ENCODE measurements at regions not wholly inside any gene's neighbourhood (a gene's known extent, or its start where the extent isn't known, plus 50 kb on each side); places are given as distances from the start of the nearest gene placed in this dataset.

- H3K9me3 Mint-ChIP-seq, result peaks cover 11% of the 10 kb centered on the region
- no peaks in the 10 kb centered on the region for H3K36me3 Mint-ChIP-seq (ENCODE audit: low read depth)
Measured at GRCh38 chr12:127900386-127900785, 366.6 kb upstream of the TMEM132C start.

GRCh38 chr12:127903146-127903545 lies 363.8 kb upstream of the TMEM132C start:
- Mint-ChIP-seq H3K36me3 (ENCODE audit: low read depth) (no peaks in the 10 kb centered on the region), H3K9me3 (peaks cover 18% of the 10 kb centered on the region), H3K4me1 (ENCODE audit: low read depth) (no peaks in the 10 kb centered on the region), H3K27ac (no peak overlapping the region), H3K27me3 (ENCODE audit: insufficient read depth) (no peaks in the 10 kb centered on the region), H3K4me3 (no peak overlapping the region)
- intact Hi-C loops (cut with micrococcal nuclease), result no loop called here
- no peak for DNase-seq (ENCODE audit: low spot score)

More at GRCh38 chr12:127900386-127900785, 366.6 kb upstream of the TMEM132C start:
- H3K27ac Mint-ChIP-seq, result no peak overlapping the region
- intact Hi-C loops (cut with micrococcal nuclease), result no loop called here
- no peaks in the 10 kb centered on the region for H3K4me1 Mint-ChIP-seq (ENCODE audit: low read depth)
- no peak overlapping the region for H3K4me3 Mint-ChIP-seq
- no peak for DNase-seq (ENCODE audit: low spot score)
- H3K27me3 Mint-ChIP-seq (ENCODE audit: insufficient read depth), result no peaks in the 10 kb centered on the region

- H3K4me1 Mint-ChIP-seq (ENCODE audit: low read depth), result no peaks in the 10 kb centered on the region
- no peak for DNase-seq (ENCODE audit: low spot score)
- no peaks in the 10 kb centered on the region for H3K27me3 Mint-ChIP-seq (ENCODE audit: insufficient read depth)
- H3K4me3 Mint-ChIP-seq, result no peak overlapping the region
- intact Hi-C loops (cut with micrococcal nuclease), result no loop called here
- no peaks in the 10 kb centered on the region for H3K36me3 Mint-ChIP-seq (ENCODE audit: low read depth)
- H3K9me3 Mint-ChIP-seq, result peaks cover 14% of the 10 kb centered on the region
- no peak overlapping the region for H3K27ac Mint-ChIP-seq
Measured at GRCh38 chr12:127909041-127909440, 357.9 kb upstream of the TMEM132C start.

GRCh38 chr12:127911291-127911690 lies 355.7 kb upstream of the TMEM132C start:
- Mint-ChIP-seq H3K9me3 (peaks cover 14% of the 10 kb centered on the region), H3K27me3 (ENCODE audit: insufficient read depth) (no peaks in the 10 kb centered on the region), H3K4me3 (no peak overlapping the region), H3K27ac (no peak overlapping the region), H3K4me1 (ENCODE audit: low read depth) (no peaks in the 10 kb centered on the region), H3K36me3 (ENCODE audit: low read depth) (no peaks in the 10 kb centered on the region)
- DNase-seq (ENCODE audit: low spot score), result no peak
- intact Hi-C loops (cut with micrococcal nuclease), result no loop called here

DNA sequence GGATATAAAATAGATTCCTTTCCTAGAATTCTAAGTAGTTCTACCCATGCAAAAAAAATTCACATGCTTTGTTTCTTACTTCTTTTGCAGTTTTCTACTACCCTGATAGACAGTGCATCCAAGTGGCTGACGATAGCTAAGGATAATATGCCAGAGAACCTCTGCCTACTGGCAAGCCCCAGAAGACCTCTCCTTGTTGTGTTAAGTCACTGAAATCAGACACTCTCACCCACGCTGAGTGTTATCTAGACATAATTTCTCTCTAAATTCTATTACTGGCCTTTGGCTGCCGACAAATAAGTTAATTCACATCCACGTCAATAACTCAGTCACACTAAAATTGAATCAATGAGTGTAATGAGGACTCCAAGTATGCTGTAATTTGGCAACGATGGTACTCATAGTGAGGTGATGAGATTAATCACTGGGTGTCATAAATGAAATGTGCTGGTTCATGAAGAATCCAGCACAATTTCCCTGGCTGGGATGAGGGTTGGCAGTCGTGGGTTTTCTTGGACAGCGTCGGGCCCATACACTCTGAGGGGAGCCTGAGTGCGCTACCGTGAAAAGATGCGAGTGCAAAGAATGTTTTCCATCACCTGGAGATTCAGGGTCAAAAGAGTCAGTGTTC lies 354.8 kb upstream of the TMEM132C start:
- Mint-ChIP-seq H3K27ac (no peak overlapping the region), H3K4me3 (no peak overlapping the region), H3K9me3 (peaks cover 7% of the 10 kb centered on the region), H3K4me1 (ENCODE audit: low read depth) (no peaks in the 10 kb centered on the region), H3K27me3 (ENCODE audit: insufficient read depth) (no peaks in the 10 kb centered on the region), H3K36me3 (ENCODE audit: low read depth) (no peaks in the 10 kb centered on the region)
- intact Hi-C loops (cut with micrococcal nuclease), result no loop called here
- no peak for DNase-seq (ENCODE audit: low spot score)

GRCh38 chr12:127923501-127923900 lies 343.5 kb upstream of the TMEM132C start:
- no peaks in the 10 kb centered on the region for H3K4me1 Mint-ChIP-seq (ENCODE audit: low read depth)
- H3K27me3 Mint-ChIP-seq (ENCODE audit: insufficient read depth), result no peaks in the 10 kb centered on the region
- no peak overlapping the region for H3K27ac Mint-ChIP-seq
- H3K9me3 Mint-ChIP-seq, result no peaks in the 10 kb centered on the region
- DNase-seq (ENCODE audit: low spot score), result no peak
- no peaks in the 10 kb centered on the region for H3K36me3 Mint-ChIP-seq (ENCODE audit: low read depth)
- no peak overlapping the region for H3K4me3 Mint-ChIP-seq
- intact Hi-C loops (cut with micrococcal nuclease), result no loop called here

DNA sequence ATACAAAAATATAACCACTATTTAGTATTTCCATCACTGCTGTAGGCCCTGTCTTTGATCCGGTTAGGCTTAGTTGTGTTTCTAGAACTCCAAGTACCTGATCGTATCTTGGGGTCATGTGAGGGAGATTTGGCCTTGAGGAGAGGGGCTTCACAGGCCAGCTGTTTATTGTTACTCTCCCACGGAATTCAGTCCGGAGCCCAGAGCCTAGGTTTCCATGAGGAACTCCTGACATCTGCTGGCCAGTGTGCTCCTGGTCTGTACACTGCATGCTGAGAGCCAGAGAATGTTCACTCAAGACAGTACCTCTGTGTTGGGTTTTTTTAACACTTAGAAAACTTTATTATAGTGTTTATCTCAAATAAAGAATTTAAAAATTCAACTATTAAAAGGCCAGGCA lies 341.0 kb upstream of the TMEM132C start:
- Mint-ChIP-seq H3K4me3 (no peak overlapping the region), H3K4me1 (ENCODE audit: low read depth) (no peaks in the 10 kb centered on the region), H3K9me3 (no peaks in the 10 kb centered on the region), H3K27me3 (ENCODE audit: insufficient read depth) (no peaks in the 10 kb centered on the region), H3K27ac (no peak overlapping the region), H3K36me3 (ENCODE audit: low read depth) (no peaks in the 10 kb centered on the region)
- intact Hi-C loops (cut with micrococcal nuclease), result no loop called here
- DNase-seq (ENCODE audit: low spot score), result no peak

DNA sequence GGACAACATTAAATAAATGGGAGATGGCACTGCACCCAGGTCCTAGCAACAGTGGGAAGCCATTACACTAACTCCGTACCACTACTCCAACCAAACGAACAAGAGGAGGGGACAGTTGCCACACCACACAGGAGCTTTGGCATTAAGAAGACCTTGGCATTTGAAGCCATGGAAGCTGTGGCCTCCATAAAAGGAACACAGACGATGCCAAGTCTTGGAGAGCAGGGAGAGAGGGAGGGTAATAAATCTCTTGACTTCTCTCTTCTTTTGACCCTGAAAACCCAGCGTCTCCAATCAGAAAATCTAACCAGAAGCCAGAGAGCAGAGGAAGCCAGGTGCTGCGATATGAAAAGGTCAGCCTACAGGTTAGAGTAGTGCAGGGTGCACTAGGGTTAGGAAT lies 338.8 kb upstream of the TMEM132C start:
- Mint-ChIP-seq H3K36me3 (ENCODE audit: low read depth) (no peaks in the 10 kb centered on the region), H3K4me1 (ENCODE audit: low read depth) (no peaks in the 10 kb centered on the region), H3K27ac (no peak overlapping the region), H3K9me3 (no peaks in the 10 kb centered on the region), H3K4me3 (no peak overlapping the region), H3K27me3 (ENCODE audit: insufficient read depth) (no peaks in the 10 kb centered on the region)
- DNase-seq (ENCODE audit: low spot score), result no peak
- intact Hi-C loops (cut with micrococcal nuclease), result no loop called here

GRCh38 chr12:127928615-127929571 lies 338.1 kb upstream of the TMEM132C start:
- Mint-ChIP-seq H3K4me1 (ENCODE audit: low read depth) (no peaks in the 10 kb centered on the region), H3K27me3 (ENCODE audit: insufficient read depth) (no peaks in the 10 kb centered on the region), H3K27ac (no peak overlapping the region), H3K9me3 (no peaks in the 10 kb centered on the region), H3K4me3 (no peak overlapping the region), H3K36me3 (ENCODE audit: low read depth) (no peaks in the 10 kb centered on the region)
- intact Hi-C loops (cut with micrococcal nuclease), result no loop called here
- DNase-seq (ENCODE audit: low spot score), result no peak

DNA sequence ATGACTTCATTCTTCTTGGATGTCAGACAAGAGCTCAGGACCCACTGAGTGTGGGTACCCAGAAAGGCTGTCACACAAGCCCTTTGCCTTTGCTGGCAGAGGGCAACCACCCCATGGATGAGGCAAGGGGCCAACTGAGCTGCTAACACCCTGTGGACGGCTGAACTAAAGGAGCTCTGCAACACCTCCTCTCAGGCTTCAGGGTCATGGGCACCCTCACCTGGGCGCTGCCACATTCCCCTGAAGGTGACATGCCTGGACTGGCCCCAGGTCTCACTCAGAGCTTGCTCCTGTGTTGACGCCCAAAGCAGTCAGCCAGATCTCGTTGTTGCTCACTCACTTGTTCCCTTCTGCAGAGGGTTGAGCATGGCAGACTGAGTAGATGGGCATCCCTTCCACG lies 336.8 kb upstream of the TMEM132C start:
- DNase-seq (ENCODE audit: low spot score), result no peak
- Mint-ChIP-seq H3K27me3 (ENCODE audit: insufficient read depth) (no peaks in the 10 kb centered on the region), H3K27ac (no peak overlapping the region), H3K9me3 (peaks cover 6% of the 10 kb centered on the region), H3K36me3 (ENCODE audit: low read depth) (no peaks in the 10 kb centered on the region), H3K4me3 (no peak overlapping the region), H3K4me1 (ENCODE audit: low read depth) (no peaks in the 10 kb centered on the region)
- intact Hi-C loops (cut with micrococcal nuclease), result no loop called here

DNA sequence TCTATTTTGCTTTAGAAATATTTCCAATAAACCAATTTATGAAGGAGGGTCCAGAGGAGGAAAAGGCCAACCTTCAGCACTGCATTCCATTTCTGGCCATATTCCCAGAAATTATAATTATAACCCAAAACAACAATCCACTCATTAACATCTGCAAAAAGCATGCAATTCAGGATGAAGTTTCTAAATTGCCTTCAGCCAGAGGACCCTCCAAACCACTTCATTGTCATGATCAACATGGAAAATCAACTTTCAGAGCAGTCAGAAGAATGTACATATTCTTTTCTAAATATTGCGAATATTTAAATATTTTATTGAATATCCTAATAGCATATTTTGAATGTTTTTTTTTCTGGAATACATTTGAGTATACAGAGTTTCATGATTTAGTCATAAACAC lies 332.6 kb upstream of the TMEM132C start:
- H3K36me3 Mint-ChIP-seq (ENCODE audit: low read depth), result no peaks in the 10 kb centered on the region
- H3K4me1 Mint-ChIP-seq (ENCODE audit: low read depth), result no peaks in the 10 kb centered on the region
- H3K4me3 Mint-ChIP-seq, result no peak overlapping the region

GRCh38 chr12:127936463-127936862 lies 330.5 kb upstream of the TMEM132C start:
- no peak overlapping the region for H3K4me3 Mint-ChIP-seq
- H3K27me3 Mint-ChIP-seq (ENCODE audit: insufficient read depth), result no peaks in the 10 kb centered on the region
- no peaks in the 10 kb centered on the region for H3K4me1 Mint-ChIP-seq (ENCODE audit: low read depth)
- no peak for DNase-seq (ENCODE audit: low spot score)
- peaks cover 9% of the 10 kb centered on the region for H3K9me3 Mint-ChIP-seq
- H3K36me3 Mint-ChIP-seq (ENCODE audit: low read depth), result no peaks in the 10 kb centered on the region
- intact Hi-C loops (cut with micrococcal nuclease), result no loop called here
- H3K27ac Mint-ChIP-seq, result no peak overlapping the region

More for the DNA sequence above, 332.6 kb upstream of the TMEM132C start:
- Mint-ChIP-seq H3K9me3 (peaks cover 6% of the 10 kb centered on the region), H3K27ac (no peak overlapping the region), H3K27me3 (ENCODE audit: insufficient read depth) (no peaks in the 10 kb centered on the region)
- intact Hi-C loops (cut with micrococcal nuclease), result no loop called here
- no peak for DNase-seq (ENCODE audit: low spot score)

- intact Hi-C loops (cut with micrococcal nuclease), result no loop called here
- H3K4me3 Mint-ChIP-seq, result no peak overlapping the region
- H3K27me3 Mint-ChIP-seq (ENCODE audit: insufficient read depth), result no peaks in the 10 kb centered on the region
- H3K4me1 Mint-ChIP-seq (ENCODE audit: low read depth), result no peaks in the 10 kb centered on the region
- peaks cover 19% of the 10 kb centered on the region for H3K9me3 Mint-ChIP-seq
- no peaks in the 10 kb centered on the region for H3K36me3 Mint-ChIP-seq (ENCODE audit: low read depth)
- no peak for DNase-seq (ENCODE audit: low spot score)
- H3K27ac Mint-ChIP-seq, result no peak overlapping the region
Measured at GRCh38 chr12:127941332-127941731, 325.6 kb upstream of the TMEM132C start.
